Caco-2 (cell line): ENCODE measurements at regions not wholly inside any gene's neighbourhood (a gene's known extent, or its start where the extent isn't known, plus 50 kb on each side); places are given as distances from the start of the nearest gene placed in this dataset.

ENCODE experiments used
- BruUV-seq: library from RNA; stranded (reverse); fragments of 400-500 nt; replicated peaks from 2 replicates; lab custom pipeline; 2021; lab: Mats Ljungman, UMichigan
- CTCF ChIA-PET: fragments of 300-600 bp; sonication (Branson Sonifier 250); formaldehyde crosslinking; loops from one replicate; lab custom pipeline; 2022; ENCODE audit warnings: antibody characterized with exemption; lab: Charles Lee
- POLR2A ChIA-PET: fragments of 300-600 bp; sonication (Branson Sonifier 250); formaldehyde crosslinking; loops from one replicate; lab custom pipeline; 2022; ENCODE audit warnings: antibody characterized with exemption; lab: Charles Lee
- DNase-seq, 2 experiments: peaks; one replicate each; pipeline versions ENCODE4 v3.0.0 to v3.0.0-alpha.2; 2020 to 2022
- H3K27me3 ChIP-seq: replicated peaks from 2 replicates; pipeline ENCODE4 v1.6.0; 2011; ENCODE audit warnings: low read length; ENCODE audit not compliant: control insufficient read depth, insufficient read depth
- H3K36me3 ChIP-seq: 2 replicates; pipeline ENCODE4 v1.5.1; 2011; ENCODE audit warnings: low read length; ENCODE audit not compliant: control insufficient read depth, insufficient read depth
- H3K4me1 ChIP-seq: fragments of 250-450 bp; sonication (Bioruptor Pico); 2 replicates; pipeline ENCODE4 v1.5.1; 2020; ENCODE audit warnings: mild to moderate bottlenecking
- H3K4me3 ChIP-seq: 2 replicates; pipeline ENCODE4 v1.5.1; 2011; ENCODE audit warnings: low read depth, mild to moderate bottlenecking, control low read depth, low read length
- H3K9me3 ChIP-seq: fragments of 250-450 bp; sonication (Bioruptor Pico); 2 replicates; pipeline ENCODE4 v1.5.1; 2020; ENCODE audit warnings: mild to moderate bottlenecking, moderate library complexity
- H3K27ac Mint-ChIP-seq: one replicate; pipeline ENCODE4 v1.8.0; 2022; ENCODE audit warnings: mixed read lengths; ENCODE audit not compliant: unreplicated experiment
- H3K27me3 Mint-ChIP-seq: one replicate; pipeline ENCODE4 v1.8.0; 2022; ENCODE audit warnings: mixed read lengths; ENCODE audit not compliant: insufficient read depth, unreplicated experiment
- H3K36me3 Mint-ChIP-seq: one replicate; pipeline ENCODE4 v1.8.0; 2022; ENCODE audit warnings: mild to moderate bottlenecking, mixed read lengths; ENCODE audit not compliant: insufficient read depth, unreplicated experiment
- H3K4me1 Mint-ChIP-seq: one replicate; pipeline ENCODE4 v1.8.0; 2022; ENCODE audit warnings: low read depth, mixed read lengths; ENCODE audit not compliant: unreplicated experiment
- H3K4me3 Mint-ChIP-seq: one replicate; pipeline ENCODE4 v1.8.0; 2022; ENCODE audit warnings: mild to moderate bottlenecking, moderate library complexity, mixed read lengths; ENCODE audit not compliant: unreplicated experiment
- H3K9me3 Mint-ChIP-seq: one replicate; pipeline ENCODE4 v1.8.0; 2022; ENCODE audit warnings: mixed read lengths; ENCODE audit not compliant: unreplicated experiment
- intact Hi-C: fragments of 100-400 bp; cut with micrococcal nuclease; formaldehyde crosslinking; loops from one replicate; pipeline ENCODE4 v1.10.0; 2022; ENCODE audit not compliant: unreplicated experiment
- TF ChIP-seq, protein P1 (sequence below), 2 experiments: fragments of 200-600 bp in 1 of 2; IDR thresholded peaks; 1 replicate in 1 of 2; 2 replicates in 1 of 2; pipeline versions ENCODE4 v1.5.1 to v1.8.0; 2011 to 2022; ENCODE audit warnings: antibody characterized with exemption in 1 of 2, control low read depth in 1 of 2, inconsistent platforms in 1 of 2, low read depth in 1 of 2, low read length in 1 of 2, mild to moderate bottlenecking in 1 of 2, moderate library complexity in 1 of 2; ENCODE audit not compliant: insufficient read depth in 1 of 2, severe bottlenecking in 1 of 2, unreplicated experiment in 1 of 2

DNA sequence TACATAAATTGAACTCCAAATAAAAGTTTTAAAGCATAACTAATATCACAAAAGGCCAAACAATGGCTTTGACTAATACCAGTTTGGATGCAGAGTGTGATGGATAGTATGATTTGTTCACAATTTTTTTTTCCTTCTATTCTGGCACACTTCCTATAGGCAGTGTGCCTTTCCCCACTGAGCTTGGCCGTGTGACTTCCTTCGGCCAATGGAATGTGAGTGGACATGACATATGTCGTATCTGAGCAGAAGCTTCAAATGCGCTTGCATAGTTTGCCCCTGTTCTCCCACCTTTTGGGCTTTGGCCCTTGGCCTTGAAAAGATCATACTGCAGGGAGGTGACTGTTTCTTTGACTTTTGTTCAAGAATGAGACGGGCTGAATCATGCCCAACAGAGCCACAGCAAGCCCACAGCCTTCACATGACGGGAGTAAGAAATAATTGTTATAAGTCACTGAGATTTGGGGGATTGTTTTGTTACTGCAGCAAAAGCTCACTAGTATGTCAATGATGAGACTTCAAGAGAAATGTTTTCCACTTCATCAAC, 279.9 kb upstream of the NEBL start:
- peaks cover 26% of the 10 kb centered on the region for H3K4me1 Mint-ChIP-seq
- intact Hi-C loops, result no loop called here
- BruUV-seq, result no TSS peak
- peak overlapping the region; percentile 88 for H3K27ac Mint-ChIP-seq
- ChIA-PET CTCF (interaction anchor here (0.5 to 0.6 kb wide), 2 partner anchors 65 to 153 kb away, joined by 3 to 4 read pairs; no protein-coding TSS in a partner anchor), POLR2A (interaction anchor here (0.6 kb wide), 1 partner anchor 66 kb away, joined by 4 read pairs; no protein-coding TSS in a partner anchor)
- peaks cover 9% of the 10 kb centered on the region for H3K36me3 Mint-ChIP-seq
- no peak for DNase-seq
- Histone ChIP-seq H3K4me3 (no peak overlapping the region), H3K36me3 (no peaks in the 10 kb centered on the region), H3K4me1 (peaks cover 24% of the 10 kb centered on the region), H3K9me3 (peaks cover 5% of the 10 kb centered on the region; the same call in 1 of the 2 replicates), H3K27me3 (no peaks in the 10 kb centered on the region)
- TF ChIP-seq, protein P1, sequence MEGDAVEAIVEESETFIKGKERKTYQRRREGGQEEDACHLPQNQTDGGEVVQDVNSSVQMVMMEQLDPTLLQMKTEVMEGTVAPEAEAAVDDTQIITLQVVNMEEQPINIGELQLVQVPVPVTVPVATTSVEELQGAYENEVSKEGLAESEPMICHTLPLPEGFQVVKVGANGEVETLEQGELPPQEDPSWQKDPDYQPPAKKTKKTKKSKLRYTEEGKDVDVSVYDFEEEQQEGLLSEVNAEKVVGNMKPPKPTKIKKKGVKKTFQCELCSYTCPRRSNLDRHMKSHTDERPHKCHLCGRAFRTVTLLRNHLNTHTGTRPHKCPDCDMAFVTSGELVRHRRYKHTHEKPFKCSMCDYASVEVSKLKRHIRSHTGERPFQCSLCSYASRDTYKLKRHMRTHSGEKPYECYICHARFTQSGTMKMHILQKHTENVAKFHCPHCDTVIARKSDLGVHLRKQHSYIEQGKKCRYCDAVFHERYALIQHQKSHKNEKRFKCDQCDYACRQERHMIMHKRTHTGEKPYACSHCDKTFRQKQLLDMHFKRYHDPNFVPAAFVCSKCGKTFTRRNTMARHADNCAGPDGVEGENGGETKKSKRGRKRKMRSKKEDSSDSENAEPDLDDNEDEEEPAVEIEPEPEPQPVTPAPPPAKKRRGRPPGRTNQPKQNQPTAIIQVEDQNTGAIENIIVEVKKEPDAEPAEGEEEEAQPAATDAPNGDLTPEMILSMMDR (IDR thresholded peaks at IDR 0.05; ENCODE audit: insufficient read depth in 1 of 2, low read depth in 1 of 2, low read length in 1 of 2, severe bottlenecking in 1 of 2, unreplicated experiment in 1 of 2), result no peak
- no peaks in the 10 kb centered on the region for H3K27me3 Mint-ChIP-seq
- peak overlapping the region; percentile 21 for H3K4me3 Mint-ChIP-seq
- peaks cover 33% of the 10 kb centered on the region for H3K9me3 Mint-ChIP-seq

DNA sequence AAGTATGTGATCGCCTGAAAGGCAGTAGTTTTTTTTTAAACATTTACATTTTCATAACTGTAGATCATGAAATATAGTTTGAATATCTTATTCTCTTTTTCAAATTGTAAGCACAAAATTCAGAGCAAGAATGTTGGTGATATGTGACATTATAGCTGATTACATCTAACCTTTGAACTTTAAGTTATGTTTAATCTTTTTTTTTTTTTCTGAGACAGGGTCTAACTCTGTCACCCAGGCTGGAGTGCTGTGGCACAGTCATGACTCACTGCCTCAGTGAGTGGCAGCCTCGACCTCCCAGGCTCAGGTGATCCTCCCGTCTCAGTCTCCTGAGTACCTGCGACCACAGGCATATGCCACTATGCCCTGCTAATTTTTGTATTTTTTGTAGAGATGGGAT, 278.7 kb upstream of the NEBL start:
- intact Hi-C loops, result loop anchor here (1.0 to 2.0 kb wide), 3 partner anchors 20 to 95 kb away; no protein-coding TSS in a partner anchor
- H3K27ac Mint-ChIP-seq, result peak overlapping the region; percentile 88

More for the DNA sequence above, 278.7 kb upstream of the NEBL start:
- ChIA-PET CTCF (interaction anchor here (0.6 kb wide), 1 partner anchor 342 kb away, joined by 3 read pairs; no protein-coding TSS in a partner anchor), POLR2A (interaction anchor here (0.6 to 1.2 kb wide), 2 partner anchors 78 to 92 kb away, joined by 3 to 4 read pairs; no protein-coding TSS in a partner anchor)
- peaks cover 32% of the 10 kb centered on the region for H3K4me1 ChIP-seq
- H3K9me3 Mint-ChIP-seq, result peaks cover 30% of the 10 kb centered on the region
- no peaks in the 10 kb centered on the region for H3K36me3 ChIP-seq
- H3K27me3 ChIP-seq, result no peaks in the 10 kb centered on the region
- peaks cover 20% of the 10 kb centered on the region for H3K36me3 Mint-ChIP-seq
- TF ChIP-seq, protein P1 (IDR thresholded peaks at IDR 0.05; ENCODE audit: insufficient read depth in 1 of 2, low read depth in 1 of 2, low read length in 1 of 2, severe bottlenecking in 1 of 2, unreplicated experiment in 1 of 2), result no peak
- no TSS peak for BruUV-seq
- no peak for DNase-seq
- H3K4me3 Mint-ChIP-seq, result peak overlapping the region; percentile 94
- H3K27me3 Mint-ChIP-seq, result no peaks in the 10 kb centered on the region
- peaks cover 33% of the 10 kb centered on the region for H3K4me1 Mint-ChIP-seq
- H3K9me3 ChIP-seq, result peaks cover 5% of the 10 kb centered on the region; the same call in 1 of the 2 replicates
- no peak overlapping the region for H3K4me3 ChIP-seq
